H1 (cell line): ENCODE measurements at regions not wholly inside any gene's neighbourhood (a gene's known extent, or its start where the extent isn't known, plus 50 kb on each side); places are given as distances from the start of the nearest gene placed in this dataset.

Experiments
- CTCF ChIA-PET: fragments of 300-600 bp; sonication (Branson Sonifier 250); formaldehyde crosslinking; loops from one replicate; lab custom pipeline; 2021; ENCODE audit not compliant: partially characterized antibody; lab: Charles Lee
- POLR2A ChIA-PET: fragments of 300-600 bp; sonication (Branson Sonifier 250); formaldehyde crosslinking; loops from one replicate; lab custom pipeline; 2021; ENCODE audit warnings: inconsistent platforms; ENCODE audit not compliant: partially characterized antibody; lab: Charles Lee
- DNase-seq, 2 experiments: peaks; one replicate each; pipeline versions ENCODE4 v3.0.0 to v3.0.0-alpha.2; 2010 to 2022; ENCODE audit warnings: low spot score in 2 of 2, low read depth in 1 of 2, mixed read lengths in 1 of 2
- FAIRE-seq: peaks from 2 replicates; lab custom pipeline; 2011; peaks lifted over from hg19 to GRCh38; lab: Jason Lieb, UNC
- H2AFZ ChIP-seq: 2 replicates; pipeline ENCODE4 v1.8.1; 2012; ENCODE audit warnings: low read length, inconsistent platforms
- H2AK5ac ChIP-seq: 2 replicates; pipeline ENCODE4 v1.6.1; 2013; ENCODE audit warnings: low read depth, low read length
- H2BK120ac ChIP-seq: replicated peaks from 2 replicates; pipeline ENCODE3; 2013; ENCODE audit warnings: low read depth, low read length, inconsistent platforms
- H2BK12ac ChIP-seq: 2 replicates; pipeline ENCODE4 v1.6.1; 2013; ENCODE audit warnings: low read depth, low read length
- H2BK15ac ChIP-seq: 2 replicates; pipeline ENCODE4 v1.6.1; 2013; ENCODE audit warnings: low read length
- H2BK20ac ChIP-seq: 2 replicates; pipeline ENCODE4 v1.6.1; 2013; ENCODE audit warnings: low read length
- H2BK5ac ChIP-seq: 2 replicates; pipeline ENCODE4 v1.6.1; 2013; ENCODE audit warnings: low read depth, low read length
- H3K14ac ChIP-seq: 2 replicates; pipeline ENCODE4 v1.6.1; 2013; ENCODE audit warnings: inconsistent platforms; ENCODE audit not compliant: insufficient read length
- H3K18ac ChIP-seq: 2 replicates; pipeline ENCODE4 v1.6.1; 2013; ENCODE audit warnings: low read length; ENCODE audit errors: extremely low read depth
- H3K23ac ChIP-seq: 2 replicates; pipeline ENCODE4 v1.6.1; 2013; ENCODE audit warnings: inconsistent platforms; ENCODE audit not compliant: insufficient read length
- H3K23me2 ChIP-seq: 2 replicates; pipeline ENCODE4 v1.6.1; 2013; ENCODE audit warnings: low read depth, low read length
- H3K27ac ChIP-seq: 2 replicates; pipeline ENCODE4 v1.6.1; 2011; ENCODE audit warnings: low read depth, low read length, inconsistent platforms
- H3K27me3 ChIP-seq, 4 experiments: replicated peaks in 1 of 4; 1 replicate in 1 of 4; 2 replicates in 3 of 4; pipeline versions ENCODE4 v1.6.1 to v1.8.1; 2011 to 2013; ENCODE audit warnings: low read length in 3 of 4, mild to moderate bottlenecking in 3 of 4, inconsistent platforms in 2 of 4, mixed read lengths in 2 of 4, moderate library complexity in 1 of 4; ENCODE audit not compliant: control insufficient read depth in 3 of 4, insufficient read depth in 3 of 4; ENCODE audit errors: extremely low read depth in 1 of 4
- H3K36me3 ChIP-seq, 4 experiments: 2 replicates each; pipeline versions ENCODE4 v1.6.1 to v1.8.1; 2011 to 2013; ENCODE audit warnings: mild to moderate bottlenecking in 4 of 4, low read length in 3 of 4, moderate library complexity in 2 of 4, control low read depth in 1 of 4, inconsistent platforms in 1 of 4; ENCODE audit not compliant: insufficient read depth in 4 of 4, control insufficient read depth in 2 of 4
- H3K4ac ChIP-seq: replicated peaks from 2 replicates; pipeline ENCODE3; 2013; ENCODE audit warnings: low read length, low read depth, mixed read lengths, inconsistent platforms; ENCODE audit not compliant: insufficient read length
- H3K4me1 ChIP-seq, 4 experiments: replicated peaks in 1 of 4; 1 replicate in 1 of 4; 2 replicates in 3 of 4; pipeline versions ENCODE4 v1.6.1 to v1.8.1; 2011 to 2013; ENCODE audit warnings: low read length in 3 of 4, inconsistent platforms in 2 of 4, mixed read lengths in 1 of 4; ENCODE audit not compliant: insufficient read depth in 4 of 4, control insufficient read depth in 3 of 4
- H3K4me2 ChIP-seq, 2 experiments: 2 replicates each; pipeline versions ENCODE4 v1.6.1 to v1.8.1; 2011 to 2013; ENCODE audit warnings: low read depth in 2 of 2, low read length in 2 of 2, control low read depth in 1 of 2, inconsistent platforms in 1 of 2, mild to moderate bottlenecking in 1 of 2; ENCODE audit not compliant: insufficient read depth in 1 of 2
- H3K4me3 ChIP-seq, 4 experiments: fragments of 200-600, 300-600 bp in 1 of 4; sonication (generic), shearing (Covaris generic), sonication (Bioruptor Twin) in 1 of 4; 2 replicates each; pipeline versions ENCODE4 v1.5.1 to v1.8.1; 2011 to 2016; ENCODE audit warnings: low read length in 4 of 4, low read depth in 3 of 4, control low read depth in 2 of 4, inconsistent platforms in 2 of 4, mild to moderate bottlenecking in 2 of 4, mixed read lengths in 1 of 4, moderate library complexity in 1 of 4; ENCODE audit not compliant: insufficient read depth in 2 of 4; ENCODE audit errors: extremely low read depth in 1 of 4
- H3K56ac ChIP-seq: replicated peaks from 2 replicates; pipeline ENCODE3; 2013; ENCODE audit warnings: low read depth, mild to moderate bottlenecking, mixed read lengths, low read length, inconsistent platforms; ENCODE audit not compliant: insufficient read length
- H3K79me1 ChIP-seq: 2 replicates; pipeline ENCODE4 v1.6.1; 2013; ENCODE audit warnings: low read depth, low read length, control low read depth
- H3K79me2 ChIP-seq, 2 experiments: 2 replicates each; pipeline versions ENCODE4 v1.6.1 to v1.8.1; 2012 to 2013; ENCODE audit warnings: low read length in 2 of 2, mild to moderate bottlenecking in 2 of 2, inconsistent platforms in 1 of 2; ENCODE audit not compliant: insufficient read depth in 2 of 2, control insufficient read depth in 1 of 2
- H3K9ac ChIP-seq, 4 experiments: replicated peaks in 1 of 4; 1 replicate in 1 of 4; 2 replicates in 3 of 4; pipeline versions ENCODE4 v1.6.1 to v1.8.1; 2011 to 2013; ENCODE audit warnings: low read depth in 3 of 4, low read length in 3 of 4, control low read depth in 2 of 4, mild to moderate bottlenecking in 2 of 4, moderate library complexity in 2 of 4, inconsistent platforms in 1 of 4; ENCODE audit errors: extremely low read depth in 1 of 4
- H3K9me3 ChIP-seq, 2 experiments: 2 replicates each; pipeline versions ENCODE4 v1.6.1 to v1.8.1; 2012 to 2013; ENCODE audit warnings: mild to moderate bottlenecking in 2 of 2, moderate library complexity in 2 of 2, control low read depth in 1 of 2, inconsistent platforms in 1 of 2, low read depth in 1 of 2, low read length in 1 of 2, mixed read lengths in 1 of 2; ENCODE audit not compliant: insufficient read depth in 2 of 2
- H4K20me1 ChIP-seq, 2 experiments: replicated peaks in 1 of 2; 2 replicates each; pipeline versions ENCODE3 to v1.8.1; 2011 to 2013; ENCODE audit warnings: inconsistent platforms in 2 of 2, low read length in 2 of 2, mild to moderate bottlenecking in 1 of 2; ENCODE audit not compliant: insufficient read depth in 2 of 2, control insufficient read depth in 1 of 2
- H4K5ac ChIP-seq: 2 replicates; pipeline ENCODE4 v1.6.1; 2013; ENCODE audit warnings: low read length, low read depth, mixed read lengths, inconsistent platforms; ENCODE audit not compliant: insufficient read length
- H4K8ac ChIP-seq: 2 replicates; pipeline ENCODE4 v1.8.0; 2013; ENCODE audit warnings: mild to moderate bottlenecking, moderate library complexity, low read length, inconsistent platforms; ENCODE audit not compliant: insufficient read depth; ENCODE audit errors: extremely low read depth
- H4K91ac ChIP-seq: replicated peaks from 2 replicates; pipeline ENCODE3; 2013; ENCODE audit warnings: low read length, mixed read lengths, inconsistent platforms; ENCODE audit not compliant: insufficient read length
- ASH2L ChIP-seq: fragments of 200-600, 300-600 bp; sonication (generic); IDR thresholded peaks from one replicate; pipeline ENCODE4 v1.7.1; 2017; ENCODE audit warnings: low read length
- ATF2 ChIP-seq: IDR thresholded peaks from 2 replicates; pipeline ENCODE4 v1.6.1; 2012; ENCODE audit warnings: low read length, inconsistent platforms
- BRCA1 ChIP-seq: IDR thresholded peaks from 2 replicates; pipeline ENCODE4 v1.6.1; 2012; ENCODE audit warnings: low read depth, low read length, improper control_type of control experiment
- CBX8 ChIP-seq: fragments of 300-800, 300-1000 bp; sonication (generic); IDR thresholded peaks from 2 replicates; pipeline ENCODE4 v1.7.1; 2016; ENCODE audit warnings: low read depth, low read length, borderline replicate concordance
- CEBPB ChIP-seq: IDR thresholded peaks from 2 replicates; pipeline ENCODE4 v1.6.1; 2012; ENCODE audit warnings: low read depth, low read length
- GTF2F1 ChIP-seq: IDR thresholded peaks from 2 replicates; pipeline ENCODE4 v1.6.1; 2012; ENCODE audit warnings: low read depth, low read length, improper control_type of control experiment, borderline replicate concordance
- KDM5A ChIP-seq: fragments of 200-600 bp; IDR thresholded peaks from 2 replicates; pipeline ENCODE4 v1.7.1; 2012; ENCODE audit warnings: mild to moderate bottlenecking, low read length, inconsistent platforms, mixed read lengths
- POU5F1 ChIP-seq: IDR thresholded peaks from 2 replicates; pipeline ENCODE4 v1.6.1; 2011; ENCODE audit warnings: low read depth, mild to moderate bottlenecking, low read length, moderate library complexity
- RAD21 ChIP-seq, 2 experiments: IDR thresholded peaks in 1 of 2; conservative IDR thresholded peaks in 1 of 2; 2 replicates each; pipeline ENCODE4 v1.6.1; 2011; ENCODE audit warnings: low read depth in 2 of 2, low read length in 2 of 2, improper control_type of control experiment in 1 of 2, inconsistent platforms in 1 of 2, mild to moderate bottlenecking in 1 of 2, moderate library complexity in 1 of 2
- RBBP5 ChIP-seq: IDR thresholded peaks from 2 replicates; pipeline ENCODE4 v1.7.1; 2012; ENCODE audit warnings: low read depth, mild to moderate bottlenecking, inconsistent platforms, low read length, moderate library complexity, borderline replicate concordance
- RXRA ChIP-seq: IDR thresholded peaks from 2 replicates; pipeline ENCODE4 v1.6.1; 2011; ENCODE audit warnings: low read depth, mild to moderate bottlenecking, low read length, moderate library complexity; ENCODE audit not compliant: insufficient read depth
- SIX5 ChIP-seq: IDR thresholded peaks from 2 replicates; pipeline ENCODE4 v1.6.1; 2011; ENCODE audit warnings: mild to moderate bottlenecking, low read depth, low read length
- SP2 ChIP-seq: IDR thresholded peaks from 2 replicates; pipeline ENCODE4 v1.6.1; 2012; ENCODE audit warnings: mild to moderate bottlenecking, low read length, inconsistent platforms
- SRF ChIP-seq: IDR thresholded peaks from 2 replicates; pipeline ENCODE4 v1.6.1; 2011; ENCODE audit warnings: mild to moderate bottlenecking, low read depth, low read length, moderate library complexity
- TAF1 ChIP-seq: IDR thresholded peaks from 2 replicates; pipeline ENCODE4 v1.6.1; 2011; ENCODE audit warnings: mild to moderate bottlenecking, low read depth, low read length
- WGBS, 2 experiments: shearing (Covaris generic) in 1 of 2; methylation state at CpG; one replicate each; pipeline versions ENCODE4 v1.1.6 to v1.1.7; 2013 to 2015; ENCODE audit warnings: low lambda C conversion rate in 2 of 2, mixed read lengths in 2 of 2, inconsistent platforms in 1 of 2, low coverage in 1 of 2, missing lambda C conversion rate in 1 of 2; ENCODE audit not compliant: insufficient replicate concordance in 2 of 2, insufficient coverage in 1 of 2, insufficient read length in 1 of 2; ENCODE audit errors: extremely low coverage in 1 of 2, missing lambda C conversion rate in 1 of 2; 5-methylcytosine and 5-hydroxymethylcytosine counted together

GRCh38 chr21:20685475-20685874 is 312.7 kb upstream of the NCAM2 start:
- 86% methylated on average over 1 of the region's 1 CpG; no CpG with 5 or more reads in 1 of the 2 experiments for WGBS, 2 experiments
- FAIRE-seq, result no peak

More at GRCh38 chr21:20685475-20685874, 312.7 kb upstream of the NCAM2 start:
- Histone ChIP-seq H3K36me3 (no peaks in the 10 kb centered on the region), H2BK12ac (no peak overlapping the region), H3K27ac (no peak overlapping the region), H3K18ac (no peak overlapping the region), H4K20me1 (no peaks in the 10 kb centered on the region), H3K14ac (no peak overlapping the region), H4K91ac (no peak overlapping the region), H3K56ac (no peak overlapping the region), H4K5ac (no peak overlapping the region), H2BK15ac (no peak overlapping the region), H2BK20ac (no peak overlapping the region), H3K4ac (no peak overlapping the region), H3K4me2 (no peak overlapping the region), H3K9me3 (no peaks in the 10 kb centered on the region), H3K27me3 (no peaks in the 10 kb centered on the region), H3K23ac (no peak overlapping the region), H3K9ac (no peak overlapping the region), H2BK5ac (no peak overlapping the region), H2AK5ac (no peak overlapping the region), H2BK120ac (no peak overlapping the region), H4K8ac (no peak overlapping the region), H3K4me3 (no peak overlapping the region), H3K4me1 (no peaks in the 10 kb centered on the region), H2AFZ (no peak overlapping the region), H3K23me2 (no peaks in the 10 kb centered on the region; the same call in 1 of the 2 replicates), H3K79me1 (no peaks in the 10 kb centered on the region), H3K79me2 (no peaks in the 10 kb centered on the region)
- DNase-seq, result no peak
- TF ChIP-seq RBBP5 (no peak), SIX5 (no peak), BRCA1 (no peak), GTF2F1 (no peak), SP2 (no peak), RAD21 (IDR thresholded peaks at IDR 0.05 in 1 of 2, conservative IDR thresholded peaks at IDR 0.05 in 1 of 2; ENCODE audit: low read depth in 2 of 2, low read length in 2 of 2) (no peak), POU5F1 (no peak), TAF1 (no peak), CBX8 (no peak), ASH2L (no peak), CEBPB (no peak), RXRA (no peak), ATF2 (no peak), KDM5A (no peak), SRF (no peak)
- ChIA-PET POLR2A (no interaction called here), CTCF (no interaction called here)
